Stimulated activated CD8-positive, alpha-beta memory T cell treated with anti-CD3 and anti-CD28 coated beads, Interleukin-2, amount 100 ng/mL, for 1 hour (primary cell): ENCODE measurements at regions not wholly inside any gene's neighbourhood (a gene's known extent, or its start where the extent isn't known, plus 50 kb on each side); places are given as distances from the start of the nearest gene placed in this dataset.
A peak's percentile ranks its signal among the peaks of the same experiment; 100 is the strongest.
"Not testable (repeated sequence)": the region's sequence is repeated elsewhere in the genome, so short reads cannot be mapped to it uniquely, and the experiment has no call there.

Experiments used
- DNase-seq, 2 donors: peaks; one replicate each; pipeline ENCODE4 v3.0.0-alpha.2; 2020; ENCODE audit warnings: low read depth in 2 of 2

DNA sequence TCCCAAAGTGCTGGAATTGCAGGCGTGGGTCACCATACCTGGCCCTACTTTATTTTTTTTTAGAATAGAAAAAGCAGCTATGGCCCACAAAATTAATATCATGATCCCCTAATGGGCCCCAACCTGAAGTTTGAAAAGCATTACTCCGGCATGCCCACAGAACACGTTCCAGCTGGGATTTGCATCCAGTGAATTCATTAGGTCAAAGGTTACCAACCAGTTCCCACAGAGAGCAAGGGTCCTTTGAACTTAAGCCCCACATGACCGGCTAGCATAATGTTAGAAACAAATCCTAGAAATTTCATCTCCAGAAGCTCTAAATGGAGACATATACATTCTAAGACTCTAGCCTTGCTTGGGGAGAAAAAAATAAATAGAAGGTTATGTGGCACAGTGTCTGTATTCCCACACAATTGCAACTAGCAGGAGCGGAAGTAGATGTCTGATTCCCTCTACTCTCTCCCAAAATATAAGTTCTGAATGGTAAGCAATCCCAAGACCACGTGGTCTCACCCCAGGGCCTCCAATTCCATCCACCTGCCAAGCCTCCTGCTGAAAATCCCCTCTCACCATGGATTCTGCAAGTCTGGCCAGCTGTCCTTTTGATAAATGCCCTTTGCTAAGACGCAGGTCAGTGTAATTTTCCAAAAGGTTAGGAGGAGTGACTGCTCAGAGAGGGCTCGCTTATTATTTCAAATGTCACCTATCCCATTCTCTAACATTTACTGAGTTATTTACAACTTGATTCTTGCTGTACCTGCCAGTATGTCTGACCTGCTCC lies 395.8 kb downstream of the NPIPA8 start:
- no peak for DNase-seq

DNA sequence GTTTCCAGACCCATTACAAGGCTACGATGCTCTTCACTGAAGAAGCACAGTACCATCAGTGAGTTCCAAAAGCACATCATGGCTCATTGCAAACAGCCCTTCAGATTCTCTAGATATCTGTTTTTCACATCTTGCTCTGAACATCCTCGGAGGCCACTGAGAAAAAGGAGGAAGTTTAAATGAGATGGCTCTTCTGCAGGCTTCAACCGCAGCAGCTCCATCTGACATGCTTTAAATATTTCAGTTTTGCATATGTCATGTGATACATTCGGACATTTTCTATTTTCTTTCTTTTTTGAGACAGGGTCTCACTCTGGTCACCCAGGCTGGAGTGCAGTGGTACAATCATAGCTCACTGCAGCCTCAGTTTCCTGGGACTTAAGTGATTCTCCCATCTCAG lies 396.8 kb downstream of the NPIPA8 start:
- DNase-seq = no peak

GRCh38 chr16:17939122-17939536 lies 397.4 kb downstream of the NPIPA8 start:
- DNase-seq = no peak

DNA sequence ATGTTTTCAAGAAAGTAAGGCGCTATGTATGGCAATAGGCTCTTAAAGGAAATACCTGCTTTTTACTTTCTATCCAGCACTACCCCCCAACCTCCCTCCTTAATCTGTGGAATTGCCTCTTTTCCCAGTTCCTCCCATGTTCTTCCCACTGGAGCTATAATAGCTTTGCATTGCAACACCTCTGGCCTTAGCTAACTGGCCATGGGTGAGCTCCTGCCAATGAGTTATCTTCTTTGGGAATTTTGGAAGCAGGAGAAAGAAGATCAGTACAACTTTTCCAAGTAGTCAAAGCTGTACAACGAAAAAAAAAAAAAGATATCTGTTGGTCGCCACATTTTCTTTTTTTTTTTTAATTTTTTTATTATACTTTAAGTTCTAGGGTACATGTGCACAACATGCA lies 398.0 kb downstream of the NPIPA8 start:
- DNase-seq = no peak

GRCh38 chr16:17936766-17937402 lies 399.7 kb downstream of the NPIPA8 start:
- DNase-seq = no peak

- no peak for DNase-seq
These were observed 406.3 kb downstream of the NPIPA8 start for GRCh38 chr16:17930280-17930679.

- DNase-seq = no peak
These were observed 409.6 kb downstream of the NPIPA8 start for GRCh38 chr16:17926866-17927399.

GRCh38 chr16:17926461-17926860 lies 410.1 kb downstream of the NPIPA8 start:
- DNase-seq = no peak

GRCh38 chr16:17925761-17926160 lies 410.8 kb downstream of the NPIPA8 start:
- no peak for DNase-seq

DNA sequence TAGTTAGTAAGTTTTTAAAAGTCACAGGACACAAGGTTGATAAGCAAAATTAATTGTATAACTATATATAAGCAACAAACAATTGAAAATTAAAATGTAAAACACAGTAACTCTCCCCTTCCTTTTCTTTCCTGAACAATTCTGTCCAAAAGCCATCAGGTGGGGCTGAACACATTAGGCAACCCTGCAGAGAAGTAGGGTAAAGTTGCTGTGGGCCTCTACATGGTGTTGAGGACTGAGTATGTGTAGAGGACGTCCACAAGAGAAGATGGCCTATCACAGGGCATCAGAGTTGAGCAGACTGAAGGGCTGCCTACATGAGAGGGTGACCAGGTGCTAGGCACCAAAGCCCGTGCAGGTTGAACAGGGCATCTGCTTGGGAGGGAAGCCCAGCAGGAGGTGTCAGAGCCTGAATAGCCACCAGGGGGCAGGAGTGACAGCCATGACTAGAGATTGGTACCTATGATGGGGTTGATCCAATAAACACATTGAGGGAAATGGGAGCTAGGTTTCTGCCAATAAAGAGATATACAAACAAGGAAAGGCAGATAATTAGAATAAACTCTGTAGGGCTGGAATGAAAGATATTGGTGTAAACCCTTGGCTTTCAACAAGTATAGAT lies 415.1 kb downstream of the NPIPA8 start:
- DNase-seq = peak in 1 of 2 donors; percentile 18

- no peak for DNase-seq
These were observed 419.1 kb downstream of the NPIPA8 start for GRCh38 chr16:17917316-17918019.

DNA sequence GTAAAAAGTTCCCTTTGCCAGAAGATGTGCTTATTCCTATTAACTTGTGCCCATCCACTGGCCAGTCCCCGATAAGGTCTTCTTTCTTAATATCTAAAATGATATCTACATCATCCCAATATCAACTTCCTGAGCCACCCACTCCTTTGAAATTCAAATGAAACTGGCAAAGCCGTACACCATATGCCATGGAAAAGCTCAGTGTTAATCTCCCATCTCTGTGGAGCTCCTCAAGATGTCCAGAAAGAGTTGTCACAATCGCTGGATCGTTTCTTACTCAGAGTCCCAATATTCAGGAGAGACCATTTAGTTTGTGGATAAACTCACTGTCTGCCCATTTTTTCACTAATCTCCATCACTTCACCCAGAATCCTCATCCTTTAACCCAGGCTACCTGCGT lies 420.7 kb downstream of the NPIPA8 start:
- DNase-seq = no peak

DNA sequence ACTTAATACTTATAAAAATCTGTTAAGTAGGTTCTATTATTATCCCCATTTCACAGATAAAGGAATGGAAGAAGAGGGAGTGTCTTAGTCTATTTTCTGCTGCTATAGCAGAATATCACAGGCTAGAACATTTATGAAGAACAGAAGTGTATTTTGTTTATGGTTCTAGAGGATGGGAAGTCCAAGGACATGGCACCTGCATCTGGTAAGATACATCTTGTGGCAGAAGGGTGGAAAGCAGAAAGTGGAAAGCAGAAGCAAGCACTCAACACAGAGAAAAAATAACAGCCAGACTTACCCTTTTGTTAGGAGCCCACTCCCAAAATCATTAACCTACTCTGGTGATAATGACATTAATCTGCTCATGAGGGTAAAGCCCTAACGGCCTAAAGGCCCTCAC lies 422.4 kb downstream of the NPIPA8 start:
- no peak for DNase-seq

DNA sequence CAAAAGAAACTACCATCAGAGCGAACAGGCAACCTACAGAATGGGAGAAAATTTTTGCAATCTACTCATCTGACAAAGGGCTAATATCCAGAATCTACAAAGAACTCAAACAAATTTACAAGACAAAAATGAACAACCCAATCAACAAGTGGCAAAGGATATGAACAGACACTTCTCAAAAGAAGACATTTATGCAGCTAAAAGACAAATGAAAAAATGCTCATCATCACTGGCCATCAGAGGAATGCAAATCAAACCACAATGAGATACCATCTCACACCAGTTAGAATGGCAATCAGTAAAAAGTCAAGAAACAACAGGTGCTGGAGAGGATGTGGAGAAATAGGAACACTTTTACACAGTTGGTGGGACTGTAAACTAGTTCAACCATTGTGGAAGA lies 425.0 kb downstream of the NPIPA8 start:
- not testable (repeated sequence) for DNase-seq

DNA sequence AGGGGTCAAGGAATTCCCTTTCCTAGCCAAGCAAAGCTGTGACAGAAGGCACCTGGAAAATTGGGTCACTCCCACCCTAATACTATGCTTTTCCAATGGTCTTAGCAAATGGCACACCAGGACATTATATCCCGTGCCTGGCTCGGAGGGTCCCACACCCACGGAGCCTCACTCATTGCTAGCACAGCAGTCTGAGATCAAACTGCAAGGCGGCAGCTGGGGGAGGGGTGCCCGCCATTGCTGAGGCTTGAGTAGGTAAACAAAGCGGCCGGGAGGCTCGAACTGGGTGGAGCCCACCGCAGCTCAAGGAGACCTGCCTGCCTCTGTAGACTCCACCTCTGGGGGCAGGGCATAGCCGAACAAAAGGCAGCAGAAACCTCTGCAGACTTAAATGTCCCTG lies 429.9 kb downstream of the NPIPA8 start:
- DNase-seq = not testable (repeated sequence)

DNA sequence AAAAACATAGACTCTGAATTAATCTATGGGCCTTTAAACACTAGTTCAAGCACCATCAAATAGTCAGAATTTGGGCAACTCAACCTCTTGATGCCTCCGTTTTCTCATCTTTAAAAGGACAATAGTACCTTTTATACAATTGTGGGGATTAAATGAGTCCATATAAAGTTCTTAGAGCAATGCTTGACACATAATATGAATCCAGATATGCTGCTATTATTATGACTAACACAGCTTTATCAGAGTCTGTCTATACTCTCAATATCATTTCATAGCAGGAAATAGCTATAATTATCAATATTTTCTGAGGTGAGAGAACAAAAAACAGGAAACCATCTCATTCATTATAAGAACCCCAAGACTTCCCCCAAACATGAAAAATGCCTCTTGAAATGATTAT lies 430.5 kb upstream of the XYLT1 start:
- DNase-seq = no peak

- no peak for DNase-seq
These were observed 428.4 kb upstream of the XYLT1 start for GRCh38 chr16:17899141-17899540.

GRCh38 chr16:17887963-17888362 lies 417.2 kb upstream of the XYLT1 start:
- no peak for DNase-seq

- no peak for DNase-seq
These were observed 415.0 kb upstream of the XYLT1 start for GRCh38 chr16:17885659-17886207.

DNA sequence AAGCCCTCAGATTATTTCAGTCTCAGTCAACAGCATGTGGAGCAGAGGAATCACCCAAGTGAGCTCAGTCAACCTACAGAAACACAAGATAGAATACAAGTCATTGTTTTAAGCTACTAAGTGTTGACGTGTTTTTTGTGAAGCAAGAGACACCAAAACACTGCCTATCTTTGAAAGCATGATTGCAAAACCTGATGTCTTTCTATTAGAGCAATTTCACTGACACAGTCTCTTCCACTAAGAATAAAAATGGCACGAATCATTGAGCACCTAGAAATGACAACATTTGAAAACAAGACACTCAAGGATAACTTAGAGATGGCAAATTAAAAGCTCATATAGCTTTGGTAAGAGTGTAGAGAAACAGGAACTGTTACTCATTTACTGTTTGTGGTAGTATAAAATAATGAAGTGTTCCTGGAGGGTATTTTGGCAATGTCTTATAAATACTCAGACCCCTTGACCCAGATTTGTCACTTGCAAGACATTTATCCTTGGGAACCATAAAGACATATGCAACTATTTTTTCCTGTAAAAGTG lies 407.1 kb upstream of the XYLT1 start:
- DNase-seq = no peak

DNA sequence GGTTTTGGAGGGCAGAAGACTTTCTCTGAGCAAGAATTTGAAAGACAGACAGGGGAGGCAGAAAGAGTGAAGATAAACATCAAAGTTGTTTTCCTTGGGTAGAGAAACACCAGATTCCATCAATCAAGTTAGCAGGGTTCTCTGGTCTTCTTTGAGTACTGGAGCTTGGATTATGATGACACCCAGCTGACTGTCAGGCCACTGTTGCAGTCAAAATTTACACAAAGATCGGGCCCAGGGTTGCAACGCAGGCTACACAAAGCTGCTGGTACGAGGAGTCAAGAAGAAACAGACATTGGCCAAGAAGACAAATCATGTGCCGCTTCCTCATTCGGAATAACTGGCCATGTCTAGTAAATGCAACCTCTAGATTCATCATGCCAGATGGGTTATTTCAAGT lies 396.2 kb upstream of the XYLT1 start:
- DNase-seq = no peak
